ENCODE measurements at regions not wholly inside any gene's neighbourhood (a gene's known extent, or its start where the extent isn't known, plus 50 kb on each side); places are given as distances from the start of the nearest gene placed in this dataset.
"Not testable (repeated sequence)": the region's sequence is repeated elsewhere in the genome, so short reads cannot be mapped to it uniquely, and the experiment has no call there.

DNA sequence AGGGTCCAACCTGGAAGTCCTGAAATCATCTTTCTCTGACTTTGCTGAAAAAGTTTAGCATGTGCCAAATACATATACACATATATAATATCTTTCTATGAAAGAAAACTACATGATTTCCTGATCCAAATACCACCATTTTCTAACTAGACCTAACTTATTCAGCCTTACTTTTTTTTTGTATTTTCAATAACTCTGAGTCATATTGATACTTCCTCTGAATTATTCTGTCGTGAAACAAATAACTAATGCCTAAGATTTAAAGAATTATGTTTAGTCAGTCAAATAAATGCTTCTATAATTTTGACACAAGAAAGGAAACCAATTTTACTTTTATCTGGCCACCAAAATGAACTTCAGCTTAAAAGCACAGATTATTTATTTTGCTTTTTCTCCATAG is 760.2 kb upstream of the GBE1 start:
- no peak for DNase-seq (ENCODE audit: low read depth in 4 of 4, low spot score in 1 of 4)

DNA sequence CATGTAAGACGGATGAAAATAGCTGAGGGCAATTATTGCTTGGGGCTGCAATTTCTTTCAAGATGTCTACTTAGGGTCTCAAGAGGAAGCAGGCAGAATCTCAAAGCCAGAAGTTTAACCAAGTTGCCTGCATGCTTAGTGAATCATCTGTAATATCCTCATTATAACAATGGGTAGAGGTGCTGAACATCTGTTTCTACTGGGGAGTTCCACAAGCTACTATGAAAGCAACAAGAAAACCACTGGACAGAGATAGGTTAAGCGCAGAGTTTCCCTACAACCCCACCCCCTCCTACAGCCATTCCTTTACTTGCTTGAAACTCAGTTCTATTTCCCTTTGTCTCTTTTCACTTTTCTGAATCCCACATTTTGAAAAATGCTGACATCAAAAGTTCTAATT is 759.4 kb upstream of the GBE1 start:
- DNase-seq (ENCODE audit: low read depth in 4 of 4, low spot score in 1 of 4), result no peak

DNA sequence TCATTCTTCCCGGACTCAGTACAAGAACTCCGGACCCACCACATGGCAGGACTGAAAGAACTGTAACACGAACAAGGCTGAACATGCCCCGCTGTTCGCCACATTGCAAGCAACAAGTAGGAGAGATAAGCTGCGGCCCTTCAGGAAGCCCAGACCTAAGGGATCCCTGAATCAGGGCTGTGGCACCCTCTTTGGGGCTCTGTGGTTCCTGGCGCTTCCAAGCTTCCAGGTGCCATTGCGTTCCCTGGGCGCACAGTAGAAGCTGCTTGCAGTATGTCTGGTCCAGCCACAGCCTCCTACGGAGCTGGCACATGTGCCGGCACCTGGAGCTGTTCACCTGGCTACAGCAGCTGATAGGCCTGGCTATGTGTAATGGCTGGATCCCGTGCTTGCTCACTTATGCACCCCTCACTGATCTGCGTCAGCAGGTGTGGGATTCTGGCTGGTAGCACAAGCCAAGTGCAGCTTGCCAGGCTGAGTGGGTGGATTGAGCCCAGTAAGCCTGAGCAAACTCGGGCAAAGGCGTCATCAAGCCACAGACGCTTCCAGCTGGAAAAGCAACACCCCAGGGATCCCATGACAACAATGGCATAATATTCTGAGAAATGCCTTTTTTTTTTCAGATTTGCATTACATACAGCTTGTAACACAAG is 748.6 kb upstream of the GBE1 start:
- no peak for DNase-seq (ENCODE audit: low read depth in 4 of 4, low spot score in 1 of 4)

- no peak for DNase-seq (ENCODE audit: low read depth in 4 of 4, low spot score in 1 of 4)
Measured at GRCh38 chr3:82509106-82509842, 747.8 kb upstream of the GBE1 start.

GRCh38 chr3:82506204-82506603 is 744.8 kb upstream of the GBE1 start:
- DNase-seq (ENCODE audit: low read depth in 4 of 4, low spot score in 1 of 4), result no peak

- no peak for DNase-seq (ENCODE audit: low read depth in 4 of 4, low spot score in 1 of 4)
Measured at GRCh38 chr3:82505079-82505756, 743.8 kb upstream of the GBE1 start.

DNA sequence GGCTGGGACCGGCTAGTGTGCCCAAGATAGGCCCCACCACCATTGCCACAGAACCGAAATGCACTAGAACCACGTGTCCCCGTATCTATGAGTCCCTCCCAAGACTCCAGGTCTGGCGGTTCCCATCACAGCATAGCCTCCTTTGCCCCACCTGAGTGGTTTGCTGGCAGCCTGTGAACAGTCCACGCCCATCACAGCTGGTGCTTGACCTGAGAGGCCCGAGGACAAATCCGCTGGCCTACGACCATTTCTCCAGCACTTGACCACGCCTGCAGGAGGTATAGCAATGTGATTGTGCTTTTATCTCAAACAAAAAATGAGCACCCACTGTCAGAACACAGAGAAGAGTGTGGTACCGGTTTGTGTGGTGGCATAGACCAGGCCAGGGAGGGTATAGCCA is 736.7 kb upstream of the GBE1 start:
- no peak for DNase-seq (ENCODE audit: low read depth in 4 of 4, low spot score in 1 of 4)

GRCh38 chr3:82496890-82497560 is 735.6 kb upstream of the GBE1 start:
- no peak for DNase-seq (ENCODE audit: low read depth in 4 of 4, low spot score in 1 of 4)

DNA sequence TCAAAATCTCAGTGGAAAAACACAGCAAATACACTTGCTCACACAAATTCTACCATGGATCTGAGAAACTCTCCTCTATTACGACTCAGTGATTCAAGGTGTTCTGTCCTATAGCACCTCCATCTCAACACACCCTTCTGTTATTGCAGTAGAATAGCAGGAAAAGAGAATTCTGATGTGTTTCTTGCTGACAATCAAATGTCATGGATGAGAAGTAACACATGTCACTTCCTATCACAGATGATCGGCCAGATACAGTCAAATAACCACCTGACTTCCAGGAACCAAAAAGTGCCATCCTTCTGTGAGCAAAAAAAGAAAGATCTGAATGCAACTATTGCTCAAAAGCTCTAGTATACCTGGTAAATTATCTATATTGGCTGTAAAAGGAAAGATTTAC is 734.2 kb upstream of the GBE1 start:
- DNase-seq (ENCODE audit: low read depth in 4 of 4, low spot score in 1 of 4), result no peak

GRCh38 chr3:82494977-82495489 is 733.6 kb upstream of the GBE1 start:
- no peak for DNase-seq (ENCODE audit: low read depth in 4 of 4, low spot score in 1 of 4)

DNA sequence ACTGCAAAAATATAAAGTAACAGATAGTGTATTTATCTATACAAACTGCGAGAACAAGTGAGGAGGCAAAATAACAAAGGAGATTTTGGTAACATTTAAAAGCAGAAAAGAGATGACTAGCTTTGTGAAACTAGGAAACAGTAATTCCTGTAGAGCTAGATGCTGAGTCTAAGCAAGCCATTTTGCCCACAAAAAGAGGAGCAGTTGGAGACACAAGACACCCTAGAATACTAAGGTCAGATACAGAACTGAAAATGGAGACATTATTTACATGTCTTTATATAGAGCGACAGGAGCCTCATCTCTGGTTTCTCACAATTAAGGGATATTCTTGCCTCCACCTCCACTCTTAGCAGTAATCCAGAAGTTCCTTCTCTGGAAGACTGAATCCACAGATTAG is 732.4 kb upstream of the GBE1 start:
- no peak for DNase-seq (ENCODE audit: low read depth in 4 of 4, low spot score in 1 of 4)

- no peak for DNase-seq (ENCODE audit: low read depth in 4 of 4, low spot score in 1 of 4)
Measured at GRCh38 chr3:82475306-82475705, 713.9 kb upstream of the GBE1 start.

DNA sequence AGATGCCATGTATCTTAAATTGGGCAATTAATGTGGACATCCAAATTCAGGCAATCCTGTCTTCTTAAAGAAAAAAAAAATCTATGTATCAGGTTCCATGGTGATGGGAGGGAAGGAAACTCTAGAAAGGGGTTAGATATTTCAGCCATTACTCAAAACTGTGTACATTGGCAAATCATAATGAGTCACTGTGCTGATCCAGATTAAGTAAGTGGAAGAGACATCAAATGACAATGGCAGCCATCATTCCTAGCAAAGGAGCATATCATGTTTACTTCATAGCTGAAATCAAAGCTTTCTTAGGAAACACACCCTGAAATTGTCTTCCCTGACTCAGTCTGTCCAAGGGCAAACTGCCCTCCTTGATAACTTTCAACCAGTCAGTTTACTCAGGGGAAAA is 713.3 kb upstream of the GBE1 start:
- no peak for DNase-seq (ENCODE audit: low read depth in 4 of 4, low spot score in 1 of 4)

DNA sequence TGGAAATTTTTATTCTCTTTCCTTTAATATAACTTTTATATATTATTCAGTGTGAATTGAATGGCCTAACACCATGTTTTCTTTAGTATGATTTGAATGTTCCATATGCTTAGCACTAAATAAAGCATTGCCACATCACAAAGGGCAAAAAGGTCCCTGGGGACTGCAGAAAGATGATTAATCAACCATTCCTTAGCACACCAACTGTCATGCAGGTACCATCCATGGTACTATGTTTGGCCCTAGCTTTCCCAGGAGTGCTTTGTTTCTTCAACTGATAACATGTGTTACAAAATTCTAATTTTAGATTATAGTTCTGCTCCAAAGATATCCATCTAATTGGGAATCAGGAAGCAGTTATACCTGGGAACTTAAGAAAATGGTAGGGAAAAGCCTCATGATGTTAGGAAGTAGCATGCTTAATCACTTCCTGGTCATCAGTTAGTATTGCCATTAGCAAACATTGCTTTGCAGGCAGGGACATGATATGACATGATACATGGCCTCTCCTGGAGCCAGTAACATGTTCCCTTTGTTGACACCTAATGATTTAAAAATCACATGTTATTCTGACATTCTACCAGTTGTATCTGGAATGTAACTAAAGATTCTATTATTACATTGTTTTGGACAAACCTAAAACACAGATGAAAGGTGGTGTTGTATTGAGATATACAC is 712.6 kb upstream of the GBE1 start:
- no peak for DNase-seq (ENCODE audit: low read depth in 4 of 4, low spot score in 1 of 4)

DNA sequence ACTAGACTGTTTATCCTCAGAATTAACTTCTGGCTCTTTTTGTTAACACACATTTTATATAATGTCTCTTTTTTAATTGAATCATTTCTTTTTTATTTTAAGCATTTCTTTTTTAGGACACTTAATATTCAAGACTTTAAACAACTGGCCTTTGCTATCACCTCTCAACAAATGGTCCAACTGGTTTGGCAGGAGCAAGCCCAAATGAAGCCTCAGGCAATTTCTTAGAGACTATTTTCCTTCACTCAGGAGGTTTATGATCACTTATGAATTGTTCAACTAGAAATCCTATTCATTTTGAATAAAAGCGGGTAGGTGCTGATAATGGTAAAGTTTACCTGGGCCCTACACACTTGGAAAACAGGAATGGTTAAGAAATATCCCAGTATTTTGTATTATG is 705.6 kb upstream of the GBE1 start:
- no peak for DNase-seq (ENCODE audit: low read depth in 4 of 4, low spot score in 1 of 4)

GRCh38 chr3:82462977-82463376 is 701.5 kb upstream of the GBE1 start:
- no peak for DNase-seq (ENCODE audit: low read depth in 4 of 4, low spot score in 1 of 4)

GRCh38 chr3:82461049-82461889 is 699.8 kb upstream of the GBE1 start:
- no peak for DNase-seq (ENCODE audit: low read depth in 4 of 4, low spot score in 1 of 4)

DNA sequence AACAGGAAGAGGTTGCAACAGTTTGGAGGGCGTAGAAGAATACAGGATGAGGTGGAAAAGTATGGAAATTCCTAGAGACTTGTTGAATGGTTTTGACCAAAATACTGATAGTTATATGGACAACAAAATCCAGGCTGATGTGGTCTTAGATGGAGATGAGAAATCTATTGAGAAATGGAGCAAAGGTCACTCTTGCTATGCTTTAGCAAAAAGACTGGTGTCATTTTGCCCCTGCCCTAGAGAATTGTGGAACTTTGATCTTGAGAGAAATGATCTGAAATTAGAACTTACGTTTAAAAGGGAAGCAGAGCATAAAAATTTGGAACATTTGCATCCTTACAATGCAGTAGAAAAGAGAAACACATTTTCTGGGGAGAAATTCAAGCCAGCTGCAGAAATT is 686.9 kb upstream of the GBE1 start:
- DNase-seq (ENCODE audit: low read depth in 4 of 4, low spot score in 1 of 4), result no peak

- DNase-seq (ENCODE audit: low read depth in 4 of 4, low spot score in 1 of 4), result not testable (repeated sequence)
Measured at GRCh38 chr3:82428821-82429220, 667.4 kb upstream of the GBE1 start.

DNA sequence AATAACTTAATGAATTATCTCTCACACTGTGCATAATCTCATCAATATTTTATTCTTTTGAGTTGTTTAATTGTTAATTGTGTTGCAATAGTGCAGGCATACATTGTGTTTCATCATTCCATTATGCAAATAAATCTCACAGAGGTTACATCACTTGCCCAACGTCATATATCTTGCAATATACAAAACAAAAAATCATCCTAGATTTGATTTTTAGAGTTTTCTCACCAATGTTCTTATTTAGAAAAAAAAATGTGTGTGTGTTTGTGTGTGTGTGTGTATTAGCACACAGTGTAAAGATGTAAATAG is 662.5 kb upstream of the GBE1 start:
- DNase-seq (ENCODE audit: low read depth in 4 of 4, low spot score in 1 of 4), result no peak

Data from stimulated activated CD4-positive, alpha-beta T cell treated with anti-CD3 and anti-CD28 coated beads, Interleukin-1b, Interleukin-23, amount 100 ng/mL, for 24 hours (primary cell).